ENCODE measurements at regions not wholly inside any gene's neighbourhood (a gene's known extent, or its start where the extent isn't known, plus 50 kb on each side); places are given as distances from the start of the nearest gene placed in this dataset.

GRCh38 chr12:89875225-89875624, 166.6 kb upstream of the ATP2B1 start:
- TF ChIP-seq EZH2 (IDR thresholded peaks at IDR 0.05; ENCODE audit: borderline replicate concordance, insufficient read depth, low read length, poor library complexity, severe bottlenecking): no peak
- no peak for TF ChIP-seq CTCF (IDR thresholded peaks at IDR 0.05; ENCODE audit: poor library complexity, severe bottlenecking)
- no peak for TF ChIP-seq RAD21 (conservative IDR thresholded peaks at IDR 0.05)
- TF ChIP-seq EP300 (conservative IDR thresholded peaks at IDR 0.05; ENCODE audit: poor library complexity, severe bottlenecking): no peak
- no peak for TF ChIP-seq REST (IDR thresholded peaks at IDR 0.05; ENCODE audit: borderline replicate concordance)
- TF ChIP-seq SMC3 (conservative IDR thresholded peaks at IDR 0.05; ENCODE audit: poor library complexity): no peak
- no peak for TF ChIP-seq MXI1 (conservative IDR thresholded peaks at IDR 0.05; ENCODE audit: poor library complexity, severe bottlenecking)
- TF ChIP-seq POLR2AphosphoS5 (IDR thresholded peaks at IDR 0.05): no peak
- no peak for TF ChIP-seq TAF1 (IDR thresholded peaks at IDR 0.05; ENCODE audit: low read depth)

Data from neural cell (in vitro differentiated cells).